Right atrium auricular region (tissue), 2 donors: ENCODE measurements at regions not wholly inside any gene's neighbourhood (a gene's known extent, or its start where the extent isn't known, plus 50 kb on each side); places are given as distances from the start of the nearest gene placed in this dataset.

Experiments used
- DNase-seq: peaks from one replicate; pipeline ENCODE4 v3.0.0-alpha.2; 2019; ENCODE audit warnings: low spot score
- H3K27ac ChIP-seq, 2 donors: fragments of 200-600 bp; sonication (generic); 1 replicate in 1 of 2; 2 replicates in 1 of 2; pipeline ENCODE4 v1.5.1; 2016 to 2019
- H3K27me3 ChIP-seq, 2 donors: fragments of 200-600 bp; sonication (generic); one replicate each; pipeline versions ENCODE4 v1.5.1 to v1.6.0; 2017 to 2019
- H3K36me3 ChIP-seq: fragments of 200-600 bp; sonication (generic); one replicate; pipeline ENCODE4 v1.5.1; 2016
- H3K4me1 ChIP-seq, 2 donors: fragments of 200-600 bp; sonication (generic); one replicate each; pipeline versions ENCODE4 v1.5.1 to v1.6.0; 2017 to 2019
- H3K4me3 ChIP-seq, 2 donors: fragments of 200-600 bp; sonication (generic); 1 replicate in 1 of 2; 2 replicates in 1 of 2; pipeline ENCODE4 v1.5.1; 2017 to 2019; ENCODE audit warnings: mild to moderate bottlenecking in 1 of 2, moderate library complexity in 1 of 2
- H3K9me3 ChIP-seq, 2 donors: fragments of 200-600 bp; sonication (generic); one replicate each; pipeline ENCODE4 v1.5.1; 2019
- CTCF ChIP-seq, 2 donors: fragments of 200-600 bp; sonication (generic); IDR thresholded peaks; one replicate each; pipeline ENCODE4 v1.5.1; 2019; ENCODE audit warnings: antibody characterized with exemption in 2 of 2

GRCh38 chr19:57037556-57037955 is 82.2 kb upstream of the USP29 start:
- no peak for DNase-seq
- Histone ChIP-seq H3K36me3 (no peaks in the 10 kb centered on the region), H3K4me3 (no peak overlapping the region), H3K27me3 (no peaks in the 10 kb centered on the region), H3K9me3 (peaks cover 0 to 4% of the 10 kb centered on the region in 2 donors), H3K4me1 (no peaks in the 10 kb centered on the region), H3K27ac (no peak overlapping the region)
- TF ChIP-seq CTCF (IDR thresholded peaks at IDR 0.05) = no peak

- Histone ChIP-seq H3K27me3 (no peaks in the 10 kb centered on the region), H3K27ac (no peak overlapping the region), H3K4me3 (no peak overlapping the region), H3K36me3 (no peaks in the 10 kb centered on the region), H3K4me1 (no peaks in the 10 kb centered on the region), H3K9me3 (no peaks in the 10 kb centered on the region)
- no peak for DNase-seq
- TF ChIP-seq CTCF (IDR thresholded peaks at IDR 0.05) = no peak
Measured at GRCh38 chr19:57047743-57048142, 72.0 kb upstream of the USP29 start.

- no peak overlapping the region for H3K27ac ChIP-seq
- H3K9me3 ChIP-seq = no peaks in the 10 kb centered on the region
- no peak overlapping the region for H3K4me3 ChIP-seq
- H3K4me1 ChIP-seq = no peaks in the 10 kb centered on the region
- no peaks in the 10 kb centered on the region for H3K27me3 ChIP-seq
- H3K36me3 ChIP-seq = no peaks in the 10 kb centered on the region
- TF ChIP-seq CTCF (IDR thresholded peaks at IDR 0.05) = no peak
- DNase-seq = no peak
Measured at GRCh38 chr19:57050863-57051262, 68.9 kb upstream of the USP29 start.

DNA sequence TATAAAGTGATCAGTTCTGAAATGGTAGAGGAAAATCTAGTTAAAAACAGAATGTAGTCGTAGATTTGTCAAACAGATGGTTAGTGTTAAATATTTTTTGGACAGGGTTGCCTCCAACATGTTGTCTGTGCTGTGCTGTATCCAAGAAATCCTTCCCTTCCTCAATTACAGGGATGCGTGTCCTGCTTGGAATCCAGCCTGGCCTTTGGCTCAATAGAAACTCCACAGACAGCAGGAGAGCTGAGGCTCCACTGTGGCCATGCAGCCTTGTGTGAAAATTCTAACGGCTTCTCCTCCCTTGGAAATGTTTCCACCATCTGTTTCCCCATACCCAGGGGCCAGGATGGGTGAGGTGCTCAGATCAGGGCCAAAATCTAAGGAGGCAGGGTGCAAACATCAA is 67.7 kb upstream of the USP29 start:
- DNase-seq = no peak
- H3K4me3 ChIP-seq = no peak overlapping the region
- H3K4me1 ChIP-seq = no peaks in the 10 kb centered on the region
- TF ChIP-seq CTCF (IDR thresholded peaks at IDR 0.05) = no peak
- no peaks in the 10 kb centered on the region for H3K9me3 ChIP-seq
- H3K36me3 ChIP-seq = no peaks in the 10 kb centered on the region
- H3K27me3 ChIP-seq = no peaks in the 10 kb centered on the region
- no peak overlapping the region for H3K27ac ChIP-seq

GRCh38 chr19:57053401-57053800 is 66.4 kb upstream of the USP29 start:
- no peaks in the 10 kb centered on the region for H3K4me1 ChIP-seq
- H3K36me3 ChIP-seq = no peaks in the 10 kb centered on the region
- no peak overlapping the region for H3K4me3 ChIP-seq
- no peaks in the 10 kb centered on the region for H3K9me3 ChIP-seq
- DNase-seq = no peak
- no peak for TF ChIP-seq CTCF (IDR thresholded peaks at IDR 0.05)
- H3K27me3 ChIP-seq = no peaks in the 10 kb centered on the region
- no peak overlapping the region for H3K27ac ChIP-seq

DNA sequence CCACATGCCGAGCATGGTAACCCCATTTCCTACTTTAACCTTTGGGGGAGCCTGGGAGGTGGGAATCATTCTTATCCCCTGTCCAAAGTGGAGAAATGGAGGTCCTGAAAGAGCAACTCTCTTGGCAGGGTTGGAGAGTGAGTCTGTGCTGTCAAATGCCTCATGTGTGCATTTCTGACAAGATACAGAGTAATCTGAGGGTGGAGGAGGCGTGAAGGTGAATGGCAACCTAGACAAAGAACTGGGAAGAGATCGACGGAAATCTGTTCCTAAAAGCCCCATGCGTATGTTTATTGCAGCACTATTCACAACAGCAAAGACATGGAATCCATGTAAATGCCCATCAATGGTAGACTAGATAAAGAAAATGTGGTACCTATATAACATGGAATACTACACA is 63.8 kb upstream of the USP29 start:
- Histone ChIP-seq H3K36me3 (no peaks in the 10 kb centered on the region), H3K4me3 (no peak overlapping the region), H3K4me1 (no peaks in the 10 kb centered on the region), H3K27me3 (no peaks in the 10 kb centered on the region), H3K27ac (no peak overlapping the region), H3K9me3 (no peaks in the 10 kb centered on the region)
- DNase-seq = no peak
- TF ChIP-seq CTCF (IDR thresholded peaks at IDR 0.05) = no peak
